Smooth muscle cell (in vitro differentiated cells): ENCODE measurements at regions not wholly inside any gene's neighbourhood (a gene's known extent, or its start where the extent isn't known, plus 50 kb on each side); places are given as distances from the start of the nearest gene placed in this dataset.

Experiments
- DNase-seq: peaks from one replicate; lab custom pipeline; 2025; ENCODE audit not compliant: unreplicated experiment; lab: John Stamatoyannopoulos, UW
- H2AFZ ChIP-seq: fragments of 200-600 bp; sonication (generic); 2 replicates; pipeline ENCODE4 v1.6.0; 2016; ENCODE audit warnings: antibody characterized with exemption, low read depth, mild to moderate bottlenecking
- H3F3A ChIP-seq: fragments of 200-600 bp; sonication (generic); 2 replicates; pipeline ENCODE4 v1.6.0; 2017; ENCODE audit warnings: antibody characterized with exemption, low read depth
- H3K27ac ChIP-seq: fragments of 200-600 bp; sonication (generic); 2 replicates; pipeline ENCODE4 v1.5.1; 2016; ENCODE audit warnings: low read depth, mild to moderate bottlenecking
- H3K27me3 ChIP-seq: fragments of 200-600 bp; sonication (generic); 2 replicates; pipeline ENCODE4 v1.6.1; 2016; ENCODE audit warnings: low read depth, mild to moderate bottlenecking
- H3K36me3 ChIP-seq: fragments of 200-600 bp; sonication (generic); 2 replicates; pipeline ENCODE4 v1.5.1; 2016; ENCODE audit warnings: low read depth
- H3K4me1 ChIP-seq: fragments of 200-600 bp; sonication (generic); 2 replicates; pipeline ENCODE4 v1.5.1; 2016; ENCODE audit warnings: low read depth
- H3K4me2 ChIP-seq: fragments of 200-600 bp; sonication (generic); 2 replicates; pipeline ENCODE4 v1.6.0; 2016; ENCODE audit warnings: mild to moderate bottlenecking
- H3K4me3 ChIP-seq: fragments of 200-600 bp; sonication (generic); 2 replicates; pipeline ENCODE4 v1.5.1; 2016; ENCODE audit warnings: mild to moderate bottlenecking
- H3K79me2 ChIP-seq: fragments of 200-600 bp; sonication (generic); 2 replicates; pipeline ENCODE4 v1.6.0; 2016; ENCODE audit warnings: low read depth, mild to moderate bottlenecking
- H3K9ac ChIP-seq: fragments of 200-600 bp; sonication (generic); 2 replicates; pipeline ENCODE4 v1.6.0; 2016; ENCODE audit warnings: low read depth
- H3K9me3 ChIP-seq: fragments of 200-600 bp; sonication (generic); replicated peaks from 2 replicates; pipeline ENCODE4 v1.5.1; 2016; ENCODE audit warnings: low read depth
- H4K20me1 ChIP-seq: fragments of 200-600 bp; sonication (generic); 2 replicates; pipeline ENCODE4 v1.6.0; 2016; ENCODE audit warnings: low read depth
- WGBS: methylation state at CpG from one replicate; pipeline ENCODE4 v1.1.7; 2016; ENCODE audit warnings: low lambda C conversion rate; 5-methylcytosine and 5-hydroxymethylcytosine counted together
- TF ChIP-seq, protein P1 (sequence below): fragments of 200-600 bp; sonication (generic); IDR thresholded peaks from 2 replicates; pipeline ENCODE4 v1.5.1; 2017; ENCODE audit warnings: borderline replicate concordance, mild to moderate bottlenecking, antibody characterized with exemption; ENCODE audit not compliant: insufficient read depth, poor library complexity, severe bottlenecking

DNA sequence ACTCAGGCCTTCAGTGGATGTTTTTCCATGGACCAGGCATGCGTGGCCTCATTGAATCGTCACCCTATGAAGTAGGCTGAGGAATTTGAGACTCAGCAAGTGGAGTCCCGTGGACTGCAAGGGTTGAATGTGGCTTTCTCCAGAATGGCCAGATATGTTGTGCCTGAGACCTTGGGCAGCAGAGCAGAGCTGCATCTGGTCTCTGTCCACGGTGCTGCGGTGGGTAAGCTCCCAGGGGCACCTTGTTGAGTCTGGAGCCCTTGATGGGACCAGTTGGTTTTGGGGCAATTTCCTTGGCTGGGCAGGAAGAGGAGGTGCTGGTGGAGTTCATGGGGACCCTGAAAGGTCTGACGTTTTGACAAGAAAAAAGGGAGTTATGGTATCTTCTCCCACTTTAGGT lies 368.1 kb upstream of the EEF2KMT start:
- peaks cover 6% of the 10 kb centered on the region for H3K4me1 ChIP-seq
- H4K20me1 ChIP-seq, result no peaks in the 10 kb centered on the region
- H3K9me3 ChIP-seq, result no peaks in the 10 kb centered on the region
- TF ChIP-seq, protein P1, sequence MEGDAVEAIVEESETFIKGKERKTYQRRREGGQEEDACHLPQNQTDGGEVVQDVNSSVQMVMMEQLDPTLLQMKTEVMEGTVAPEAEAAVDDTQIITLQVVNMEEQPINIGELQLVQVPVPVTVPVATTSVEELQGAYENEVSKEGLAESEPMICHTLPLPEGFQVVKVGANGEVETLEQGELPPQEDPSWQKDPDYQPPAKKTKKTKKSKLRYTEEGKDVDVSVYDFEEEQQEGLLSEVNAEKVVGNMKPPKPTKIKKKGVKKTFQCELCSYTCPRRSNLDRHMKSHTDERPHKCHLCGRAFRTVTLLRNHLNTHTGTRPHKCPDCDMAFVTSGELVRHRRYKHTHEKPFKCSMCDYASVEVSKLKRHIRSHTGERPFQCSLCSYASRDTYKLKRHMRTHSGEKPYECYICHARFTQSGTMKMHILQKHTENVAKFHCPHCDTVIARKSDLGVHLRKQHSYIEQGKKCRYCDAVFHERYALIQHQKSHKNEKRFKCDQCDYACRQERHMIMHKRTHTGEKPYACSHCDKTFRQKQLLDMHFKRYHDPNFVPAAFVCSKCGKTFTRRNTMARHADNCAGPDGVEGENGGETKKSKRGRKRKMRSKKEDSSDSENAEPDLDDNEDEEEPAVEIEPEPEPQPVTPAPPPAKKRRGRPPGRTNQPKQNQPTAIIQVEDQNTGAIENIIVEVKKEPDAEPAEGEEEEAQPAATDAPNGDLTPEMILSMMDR, result no peak
- no peak overlapping the region for H3K4me2 ChIP-seq
- no peak overlapping the region for H2AFZ ChIP-seq
- H3K9ac ChIP-seq, result no peak overlapping the region
- H3F3A ChIP-seq, result no peaks in the 10 kb centered on the region
- no peaks in the 10 kb centered on the region for H3K27me3 ChIP-seq
- no peaks in the 10 kb centered on the region for H3K36me3 ChIP-seq
- H3K4me3 ChIP-seq, result no peak overlapping the region
- WGBS, result 85% methylated on average over 6 of the region's 6 CpGs
- H3K27ac ChIP-seq, result no peak overlapping the region
- DNase-seq, result no peak
- H3K79me2 ChIP-seq, result no peaks in the 10 kb centered on the region

DNA sequence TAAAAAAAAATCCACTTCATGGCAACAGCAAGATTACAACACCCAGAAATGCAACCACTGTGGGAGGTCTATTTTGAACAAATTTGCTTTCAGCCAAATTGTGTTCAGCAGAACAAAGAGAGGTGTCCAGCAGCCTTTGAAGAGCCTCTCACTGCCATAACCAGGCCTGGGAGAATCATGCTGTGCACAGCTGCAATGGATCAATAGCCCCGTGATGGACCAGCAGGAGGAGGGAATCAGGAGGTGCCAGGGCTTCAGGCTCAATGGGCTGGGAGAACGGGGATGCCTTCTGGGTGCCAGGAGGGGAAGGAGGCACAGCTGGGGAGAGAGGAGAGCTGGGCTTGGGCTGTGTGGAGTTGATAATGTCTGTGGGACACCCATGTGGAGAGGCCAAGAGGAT lies 366.2 kb upstream of the EEF2KMT start:
- H3K36me3 ChIP-seq, result no peaks in the 10 kb centered on the region
- H3K27ac ChIP-seq, result no peak overlapping the region
- H3K4me3 ChIP-seq, result no peak overlapping the region
- no peaks in the 10 kb centered on the region for H3K79me2 ChIP-seq
- no peaks in the 10 kb centered on the region for H3F3A ChIP-seq
- no peaks in the 10 kb centered on the region for H4K20me1 ChIP-seq
- WGBS, result 73% methylated on average over 2 of the region's 2 CpGs
- DNase-seq, result no peak
- TF ChIP-seq, protein P1, result no peak
- no peak overlapping the region for H2AFZ ChIP-seq
- no peak overlapping the region for H3K4me2 ChIP-seq
- H3K27me3 ChIP-seq, result no peaks in the 10 kb centered on the region
- H3K9ac ChIP-seq, result no peak overlapping the region
- peaks cover 6% of the 10 kb centered on the region for H3K4me1 ChIP-seq
- H3K9me3 ChIP-seq, result no peaks in the 10 kb centered on the region

DNA sequence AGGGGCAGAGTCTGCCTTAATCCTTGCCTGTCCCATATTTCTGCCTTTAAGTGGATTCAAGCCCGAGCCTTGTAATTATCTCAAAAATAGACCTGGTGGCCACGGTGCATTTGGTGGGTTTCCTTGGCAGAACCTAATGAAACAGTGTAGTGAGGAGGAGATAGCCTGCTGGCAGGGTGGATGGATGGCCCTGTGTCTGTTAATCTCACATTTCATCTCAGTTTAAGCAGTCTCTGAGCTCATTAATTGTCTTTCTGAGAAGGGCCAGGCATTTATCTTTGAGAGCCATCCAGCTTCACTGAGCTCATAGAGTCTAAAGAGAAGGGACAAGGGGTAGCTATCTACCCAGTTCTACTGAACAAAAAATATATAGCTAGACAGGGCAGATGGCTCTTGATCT lies 364.0 kb upstream of the EEF2KMT start:
- no peaks in the 10 kb centered on the region for H3K9me3 ChIP-seq
- no peak for DNase-seq
- no peak overlapping the region for H3K4me3 ChIP-seq
- no peaks in the 10 kb centered on the region for H3K36me3 ChIP-seq
- H3K4me2 ChIP-seq, result no peak overlapping the region
- no peaks in the 10 kb centered on the region for H3K79me2 ChIP-seq
- peaks cover 6% of the 10 kb centered on the region for H3K4me1 ChIP-seq
- H2AFZ ChIP-seq, result no peak overlapping the region
- H4K20me1 ChIP-seq, result no peaks in the 10 kb centered on the region
- H3F3A ChIP-seq, result no peaks in the 10 kb centered on the region
- H3K27me3 ChIP-seq, result no peaks in the 10 kb centered on the region
- WGBS, result 53% methylated on average over 2 of the region's 2 CpGs
- TF ChIP-seq, protein P1, result no peak
- H3K27ac ChIP-seq, result no peak overlapping the region
- no peak overlapping the region for H3K9ac ChIP-seq

DNA sequence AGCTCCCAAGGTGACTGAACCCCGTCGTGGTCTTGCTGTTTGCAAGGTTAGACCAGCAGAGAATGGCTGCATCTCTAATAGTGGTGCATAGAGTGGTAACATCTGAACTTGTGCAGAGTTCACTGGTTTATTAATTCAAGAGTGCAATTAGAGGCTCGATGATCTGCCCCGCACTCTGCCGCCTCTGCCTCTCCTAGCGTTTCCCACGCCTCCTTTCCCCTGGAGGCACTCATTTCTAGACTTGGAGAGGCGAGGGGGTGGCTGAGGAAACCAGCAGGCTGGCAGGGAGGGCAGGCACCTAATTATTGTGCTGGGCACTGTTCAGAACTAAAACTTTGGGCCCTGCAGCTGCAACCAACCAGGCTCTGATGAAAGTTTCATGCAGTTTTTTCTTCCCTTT lies 363.5 kb upstream of the EEF2KMT start:
- Histone ChIP-seq H3K9me3 (no peaks in the 10 kb centered on the region), H3K9ac (no peak overlapping the region), H3K27me3 (no peaks in the 10 kb centered on the region), H3F3A (no peaks in the 10 kb centered on the region), H4K20me1 (no peaks in the 10 kb centered on the region), H3K27ac (no peak overlapping the region), H3K4me1 (peaks cover 6% of the 10 kb centered on the region), H3K79me2 (no peaks in the 10 kb centered on the region), H3K36me3 (no peaks in the 10 kb centered on the region), H2AFZ (no peak overlapping the region), H3K4me3 (no peak overlapping the region), H3K4me2 (no peak overlapping the region)
- DNase-seq, result no peak
- WGBS, result 86% methylated on average over 8 of the region's 8 CpGs
- TF ChIP-seq, protein P1, result no peak
